PC-9 (cell line): ENCODE measurements at regions not wholly inside any gene's neighbourhood (a gene's known extent, or its start where the extent isn't known, plus 50 kb on each side); places are given as distances from the start of the nearest gene placed in this dataset.

Experiments
- EZH2 ChIP-seq: fragments of 200-600 bp; sonication (generic); IDR thresholded peaks from 2 replicates; pipeline ENCODE4 v1.8.0; 2017; ENCODE audit warnings: antibody characterized with exemption, low read depth
- TF ChIP-seq, protein P1 (sequence below): fragments of 200-600 bp; sonication (generic); conservative IDR thresholded peaks from 2 replicates; pipeline ENCODE4 v1.6.1; 2017; ENCODE audit warnings: mixed run types, antibody characterized with exemption, mild to moderate bottlenecking, moderate library complexity

DNA sequence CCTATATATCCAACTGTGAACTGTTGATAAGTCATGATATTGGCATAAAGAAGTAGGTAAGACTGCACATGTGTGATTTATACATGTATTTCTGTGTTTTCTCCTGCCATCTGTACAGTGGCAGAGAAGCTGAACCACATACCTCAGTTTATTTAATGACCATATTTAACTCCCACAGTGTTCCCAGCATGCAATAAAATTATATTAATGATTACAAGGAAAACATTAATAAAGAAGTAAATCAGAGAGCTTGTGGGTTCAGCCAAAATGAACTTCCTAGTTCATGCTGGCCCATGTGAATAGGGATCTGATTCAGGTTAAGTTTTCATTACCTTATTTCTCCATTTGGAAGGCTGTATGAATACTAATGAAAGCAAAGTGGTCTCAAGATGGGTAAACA lies 439.2 kb downstream of the CNTN6 start:
- TF ChIP-seq, protein P1, sequence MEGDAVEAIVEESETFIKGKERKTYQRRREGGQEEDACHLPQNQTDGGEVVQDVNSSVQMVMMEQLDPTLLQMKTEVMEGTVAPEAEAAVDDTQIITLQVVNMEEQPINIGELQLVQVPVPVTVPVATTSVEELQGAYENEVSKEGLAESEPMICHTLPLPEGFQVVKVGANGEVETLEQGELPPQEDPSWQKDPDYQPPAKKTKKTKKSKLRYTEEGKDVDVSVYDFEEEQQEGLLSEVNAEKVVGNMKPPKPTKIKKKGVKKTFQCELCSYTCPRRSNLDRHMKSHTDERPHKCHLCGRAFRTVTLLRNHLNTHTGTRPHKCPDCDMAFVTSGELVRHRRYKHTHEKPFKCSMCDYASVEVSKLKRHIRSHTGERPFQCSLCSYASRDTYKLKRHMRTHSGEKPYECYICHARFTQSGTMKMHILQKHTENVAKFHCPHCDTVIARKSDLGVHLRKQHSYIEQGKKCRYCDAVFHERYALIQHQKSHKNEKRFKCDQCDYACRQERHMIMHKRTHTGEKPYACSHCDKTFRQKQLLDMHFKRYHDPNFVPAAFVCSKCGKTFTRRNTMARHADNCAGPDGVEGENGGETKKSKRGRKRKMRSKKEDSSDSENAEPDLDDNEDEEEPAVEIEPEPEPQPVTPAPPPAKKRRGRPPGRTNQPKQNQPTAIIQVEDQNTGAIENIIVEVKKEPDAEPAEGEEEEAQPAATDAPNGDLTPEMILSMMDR: no peak
- no peak for TF ChIP-seq EZH2
